Activated B cell treated with CpG ODN at 0.5 μM for 24 hours (primary cell): ENCODE measurements at regions not wholly inside any gene's neighbourhood (a gene's known extent, or its start where the extent isn't known, plus 50 kb on each side); places are given as distances from the start of the nearest gene placed in this dataset.

Experiments
- ATAC-seq: fragments of 200-7000 bp; cut with Tn5 transposase; one replicate; pipeline ENCODE4 v1.10.0; 2021; ENCODE audit warnings: low read depth, mild to moderate bottlenecking, moderate library complexity
- CTCF ChIA-PET: fragments of 350-600 bp; sonication (Branson Sonifier 250); formaldehyde crosslinking; loops from one replicate; lab custom pipeline; 2021; ENCODE audit warnings: antibody characterized with exemption; lab: Charles Lee
- POLR2A ChIA-PET: fragments of 350-600 bp; sonication (Branson Sonifier 250); formaldehyde crosslinking; loops from one replicate; lab custom pipeline; 2021; ENCODE audit warnings: antibody characterized with exemption; lab: Charles Lee
- DNase-seq: peaks from one replicate; pipeline ENCODE4 v3.0.0; 2022
- H3K27ac Mint-ChIP-seq: one replicate; pipeline ENCODE4 v1.8.0; 2020; ENCODE audit warnings: mixed read lengths
- H3K27me3 Mint-ChIP-seq: one replicate; pipeline ENCODE4 v1.8.0; 2021; ENCODE audit warnings: mixed read lengths
- H3K36me3 Mint-ChIP-seq: one replicate; pipeline ENCODE4 v1.8.0; 2021; ENCODE audit warnings: low read depth, mixed read lengths
- H3K4me1 Mint-ChIP-seq: one replicate; pipeline ENCODE4 v1.8.0; 2021; ENCODE audit warnings: mixed read lengths
- H3K4me3 Mint-ChIP-seq: one replicate; pipeline ENCODE4 v1.8.0; 2020; ENCODE audit warnings: mild to moderate bottlenecking, mixed read lengths
- H3K9me3 Mint-ChIP-seq: one replicate; pipeline ENCODE4 v1.8.0; 2020; ENCODE audit warnings: mixed read lengths
- intact Hi-C: fragments of 100-400 bp; cut with micrococcal nuclease; formaldehyde crosslinking; loops from one replicate; pipeline ENCODE4 v1.15.1; 2024
- TF ChIP-seq, protein P1 (sequence below): fragments of 200-600 bp; IDR thresholded peaks from one replicate; pipeline ENCODE4 v1.8.0; 2022; ENCODE audit warnings: antibody characterized with exemption, mild to moderate bottlenecking

DNA sequence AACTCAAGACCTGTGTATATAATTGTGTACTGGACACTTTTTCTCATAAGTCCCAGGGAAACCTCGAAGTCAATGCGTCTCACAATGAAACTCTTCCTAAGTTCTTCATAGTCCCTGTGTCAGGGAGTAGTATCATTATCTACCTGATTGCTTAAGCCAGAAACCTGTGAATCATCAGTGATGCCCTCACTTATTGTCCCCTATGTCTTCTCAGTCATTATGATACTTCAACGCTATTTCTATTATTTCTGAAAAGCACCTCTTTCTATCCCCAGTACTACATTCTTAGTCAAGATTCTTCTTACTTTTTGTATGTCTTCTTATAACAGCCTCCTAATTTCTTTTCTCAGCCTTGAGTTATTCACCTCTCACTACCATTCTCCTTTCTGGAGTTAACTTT is 94.3 kb downstream of the OTUD1 start:
- H3K27ac Mint-ChIP-seq: no peak overlapping the region

DNA sequence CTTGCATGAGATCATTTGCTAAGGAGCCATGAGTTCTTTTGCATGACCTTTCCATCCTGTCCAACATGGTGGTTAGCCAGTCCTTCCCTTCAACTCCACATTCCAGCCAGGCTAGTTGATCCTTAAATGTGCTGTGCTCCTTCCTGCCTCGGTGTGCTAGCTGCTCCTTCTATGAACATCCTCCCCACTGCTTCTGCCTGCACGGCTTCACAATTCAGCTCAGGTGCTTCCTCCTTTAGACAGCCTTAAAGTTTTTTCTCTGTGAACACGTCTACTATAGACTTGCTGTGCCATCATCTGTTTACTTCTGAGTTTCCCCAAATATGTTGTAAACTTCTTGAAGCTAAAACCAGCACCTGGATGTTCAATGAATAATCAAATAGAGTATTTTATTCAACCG is 95.5 kb downstream of the OTUD1 start:
- TF ChIP-seq, protein P1, sequence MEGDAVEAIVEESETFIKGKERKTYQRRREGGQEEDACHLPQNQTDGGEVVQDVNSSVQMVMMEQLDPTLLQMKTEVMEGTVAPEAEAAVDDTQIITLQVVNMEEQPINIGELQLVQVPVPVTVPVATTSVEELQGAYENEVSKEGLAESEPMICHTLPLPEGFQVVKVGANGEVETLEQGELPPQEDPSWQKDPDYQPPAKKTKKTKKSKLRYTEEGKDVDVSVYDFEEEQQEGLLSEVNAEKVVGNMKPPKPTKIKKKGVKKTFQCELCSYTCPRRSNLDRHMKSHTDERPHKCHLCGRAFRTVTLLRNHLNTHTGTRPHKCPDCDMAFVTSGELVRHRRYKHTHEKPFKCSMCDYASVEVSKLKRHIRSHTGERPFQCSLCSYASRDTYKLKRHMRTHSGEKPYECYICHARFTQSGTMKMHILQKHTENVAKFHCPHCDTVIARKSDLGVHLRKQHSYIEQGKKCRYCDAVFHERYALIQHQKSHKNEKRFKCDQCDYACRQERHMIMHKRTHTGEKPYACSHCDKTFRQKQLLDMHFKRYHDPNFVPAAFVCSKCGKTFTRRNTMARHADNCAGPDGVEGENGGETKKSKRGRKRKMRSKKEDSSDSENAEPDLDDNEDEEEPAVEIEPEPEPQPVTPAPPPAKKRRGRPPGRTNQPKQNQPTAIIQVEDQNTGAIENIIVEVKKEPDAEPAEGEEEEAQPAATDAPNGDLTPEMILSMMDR: no peak
- Mint-ChIP-seq H3K27ac (no peak overlapping the region), H3K4me3 (no peak overlapping the region), H3K27me3 (peaks cover 5% of the 10 kb centered on the region), H3K36me3 (no peaks in the 10 kb centered on the region), H3K9me3 (no peaks in the 10 kb centered on the region), H3K4me1 (peaks cover 6% of the 10 kb centered on the region)
- ATAC-seq (no peak), DNase-seq (no peak)
- intact Hi-C loops: no loop called here
- ChIA-PET CTCF (no interaction called here), POLR2A (no interaction called here)

More for the DNA sequence above, 94.3 kb downstream of the OTUD1 start:
- DNase-seq (no peak), ATAC-seq (no peak)
- ChIA-PET CTCF (no interaction called here), POLR2A (no interaction called here)
- H3K36me3 Mint-ChIP-seq: no peaks in the 10 kb centered on the region
- TF ChIP-seq, protein P1: no peak
- peaks cover 6% of the 10 kb centered on the region for H3K4me1 Mint-ChIP-seq
- H3K9me3 Mint-ChIP-seq: no peaks in the 10 kb centered on the region
- H3K4me3 Mint-ChIP-seq: no peak overlapping the region
- intact Hi-C loops: no loop called here
- peaks cover 5% of the 10 kb centered on the region for H3K27me3 Mint-ChIP-seq

DNA sequence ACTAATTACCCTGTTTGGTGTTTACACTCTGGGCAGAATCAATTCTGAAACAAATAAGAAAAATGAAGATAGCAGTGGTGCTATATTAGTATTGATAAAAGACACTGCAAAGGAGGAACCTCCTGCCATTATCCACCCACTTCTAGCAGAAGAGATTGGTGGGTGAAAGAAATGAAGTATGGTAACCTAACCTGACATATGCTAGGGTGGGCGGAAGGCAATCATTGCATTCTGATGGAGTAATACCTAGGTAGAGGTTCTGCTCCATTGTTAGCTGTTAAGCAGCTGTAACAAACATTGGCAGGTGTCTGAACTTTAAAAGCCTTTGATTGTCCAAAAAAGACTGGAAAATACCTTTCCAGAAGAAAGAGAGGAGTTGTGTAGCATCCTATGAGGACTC is 95.9 kb downstream of the OTUD1 start:
- Mint-ChIP-seq H3K4me3 (no peak overlapping the region), H3K27me3 (peaks cover 5% of the 10 kb centered on the region), H3K36me3 (no peaks in the 10 kb centered on the region), H3K9me3 (no peaks in the 10 kb centered on the region), H3K27ac (no peak overlapping the region), H3K4me1 (peaks cover 7% of the 10 kb centered on the region)
- ATAC-seq (no peak), DNase-seq (no peak)
- intact Hi-C loops: no loop called here
- ChIA-PET POLR2A (no interaction called here), CTCF (interaction anchor here (1.0 kb wide), 1 partner anchor 220 kb away, joined by 5 read pairs; no protein-coding TSS in a partner anchor)
- TF ChIP-seq, protein P1: no peak

DNA sequence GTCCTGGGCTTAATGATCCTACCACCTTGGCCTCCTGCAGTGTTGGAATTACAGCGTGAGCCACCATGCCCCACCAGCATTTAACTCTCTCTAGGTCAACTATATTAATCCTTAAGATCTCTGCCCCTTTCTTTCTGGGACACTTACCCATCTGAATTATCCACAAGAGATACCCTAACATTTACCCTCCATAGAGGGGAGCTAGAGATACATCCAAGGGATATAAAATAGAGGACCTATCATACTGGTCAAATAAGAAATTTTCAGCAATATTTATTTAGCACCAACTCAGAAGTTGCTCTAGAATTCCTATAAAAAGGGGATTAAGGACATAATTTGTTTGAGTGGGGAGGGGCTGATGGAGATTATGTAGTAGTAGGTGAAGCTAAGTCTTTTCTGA is 96.5 kb downstream of the OTUD1 start:
- no peaks in the 10 kb centered on the region for H3K36me3 Mint-ChIP-seq
- DNase-seq (no peak), ATAC-seq (no peak)
- TF ChIP-seq, protein P1: no peak
- no peak overlapping the region for H3K4me3 Mint-ChIP-seq
- no peak overlapping the region for H3K27ac Mint-ChIP-seq
- no peaks in the 10 kb centered on the region for H3K9me3 Mint-ChIP-seq
- CTCF ChIA-PET: interaction anchor here (1.0 kb wide), 1 partner anchor 221 kb away, joined by 5 read pairs; no protein-coding TSS in a partner anchor
- POLR2A ChIA-PET: no interaction called here
- peaks cover 13% of the 10 kb centered on the region for H3K4me1 Mint-ChIP-seq
- intact Hi-C loops: no loop called here
- H3K27me3 Mint-ChIP-seq: peaks cover 5% of the 10 kb centered on the region

DNA sequence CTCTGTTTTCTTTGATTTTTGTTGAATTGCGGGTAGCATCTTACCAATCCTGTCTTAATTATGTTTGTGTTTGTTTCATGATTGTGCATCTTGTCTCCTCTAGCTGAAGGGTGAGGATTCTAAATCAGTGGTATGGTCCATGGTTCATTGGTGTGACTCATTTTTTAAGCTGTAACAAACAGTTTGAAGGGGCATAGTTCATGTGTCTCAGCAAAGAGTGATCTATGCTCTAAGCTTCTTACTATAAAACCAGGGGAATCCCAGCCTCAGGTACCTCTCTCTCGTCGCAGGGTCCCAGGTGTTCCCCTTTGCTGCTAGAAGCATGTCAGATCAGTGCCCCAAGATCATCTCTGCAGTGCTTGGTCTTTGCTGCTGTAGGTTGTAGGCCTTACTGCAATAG is 100.1 kb downstream of the OTUD1 start:
- Mint-ChIP-seq H3K36me3 (no peaks in the 10 kb centered on the region), H3K27ac (no peak overlapping the region), H3K4me1 (peaks cover 23% of the 10 kb centered on the region), H3K4me3 (no peak overlapping the region), H3K9me3 (no peaks in the 10 kb centered on the region), H3K27me3 (peaks cover 5% of the 10 kb centered on the region)
- DNase-seq (no peak), ATAC-seq (no peak)
- TF ChIP-seq, protein P1: no peak
- intact Hi-C loops: no loop called here
- POLR2A ChIA-PET: no interaction called here
- CTCF ChIA-PET: interaction anchor here (1.3 kb wide), 1 partner anchor 9 kb away, joined by 4 read pairs; no protein-coding TSS in a partner anchor
